GM20000 (cell line): ENCODE measurements at regions not wholly inside any gene's neighbourhood (a gene's known extent, or its start where the extent isn't known, plus 50 kb on each side); places are given as distances from the start of the nearest gene placed in this dataset.

Experiments
- DNase-seq: peaks from one replicate; pipeline ENCODE4 v3.0.0; 2012; ENCODE audit warnings: low spot score
- CTCF ChIP-seq: IDR thresholded peaks from 2 replicates; pipeline ENCODE4 v1.5.1; 2012; ENCODE audit warnings: mild to moderate bottlenecking, control low read depth; ENCODE audit errors: extremely low read depth, missing control alignments

GRCh38 chr13:107069108-107069776 lies 501.3 kb upstream of the ARGLU1 start:
- no peak for DNase-seq
- no peak for TF ChIP-seq CTCF

- DNase-seq = no peak
- no peak for TF ChIP-seq CTCF
Measured at GRCh38 chr13:107067381-107067780, 499.4 kb upstream of the ARGLU1 start.

DNA sequence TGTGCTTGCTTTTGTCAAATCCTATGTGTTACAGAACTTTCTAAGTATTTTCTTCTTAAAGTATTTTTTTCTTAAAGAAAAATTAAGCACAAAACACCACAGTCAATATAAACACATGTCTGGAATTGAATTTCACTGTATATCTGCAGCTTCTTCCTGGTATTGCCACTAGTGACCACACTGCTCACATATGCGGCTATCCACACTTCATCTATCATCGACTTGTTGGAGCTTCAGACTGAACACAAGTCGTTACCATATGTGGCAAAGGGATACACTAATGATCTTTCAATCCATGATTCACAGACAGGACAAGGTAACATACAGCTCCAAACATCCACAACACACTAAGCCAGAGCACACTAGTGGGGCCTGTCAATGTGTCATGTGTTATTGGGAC lies 498.4 kb upstream of the ARGLU1 start:
- DNase-seq = no peak
- TF ChIP-seq CTCF = no peak

DNA sequence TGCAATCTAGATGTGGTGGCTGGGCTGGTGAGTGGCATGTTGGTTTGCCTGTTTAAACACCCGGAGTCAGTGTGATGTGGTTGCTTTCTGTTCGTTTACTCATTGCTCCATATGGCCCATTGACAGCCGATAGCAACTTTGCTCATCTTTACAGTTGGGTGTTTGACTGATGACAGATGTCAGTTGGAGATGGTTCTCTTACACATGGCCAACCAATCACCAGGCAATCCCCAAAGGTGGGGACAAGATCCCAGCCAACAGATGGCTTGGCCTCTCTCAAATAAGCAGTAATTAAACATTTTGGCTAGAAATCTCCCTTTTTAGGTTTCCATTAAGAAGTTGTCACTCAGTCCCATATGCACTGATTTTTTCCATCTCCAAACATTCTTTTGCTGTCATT lies 497.1 kb upstream of the ARGLU1 start:
- no peak for TF ChIP-seq CTCF
- DNase-seq = no peak

DNA sequence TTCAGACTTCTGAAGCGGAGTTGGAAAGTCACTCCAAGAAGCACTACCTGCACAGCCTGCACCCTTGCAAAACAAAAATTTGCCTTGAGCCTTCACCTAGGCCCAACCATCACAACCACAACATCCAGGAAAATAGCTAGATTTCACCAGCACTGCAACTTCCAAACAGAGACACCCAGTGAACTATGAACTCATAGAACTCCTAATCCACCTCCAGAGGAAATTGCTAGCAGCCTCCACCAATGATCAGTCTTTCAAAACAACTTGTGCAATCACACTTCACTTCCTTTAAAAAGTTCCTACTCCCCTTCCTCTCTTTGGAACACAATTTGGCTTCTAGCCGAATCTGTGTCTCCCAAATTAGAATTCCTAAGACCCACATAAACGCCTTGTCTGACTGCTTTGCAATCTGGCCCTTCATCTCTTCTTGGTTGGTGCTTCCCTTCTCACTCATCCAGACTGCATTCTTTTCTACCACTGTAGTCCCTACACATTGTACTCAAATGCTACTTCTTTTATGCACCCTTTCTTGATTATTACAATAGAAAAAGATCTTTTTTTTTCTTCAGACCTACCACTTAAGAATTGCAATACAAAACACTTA lies 489.2 kb upstream of the ARGLU1 start:
- TF ChIP-seq CTCF = no peak

GRCh38 chr13:107043021-107043956 lies 475.4 kb upstream of the ARGLU1 start:
- no peak for DNase-seq
- TF ChIP-seq CTCF = no peak

More for the DNA sequence above, 489.2 kb upstream of the ARGLU1 start:
- DNase-seq = no peak

DNA sequence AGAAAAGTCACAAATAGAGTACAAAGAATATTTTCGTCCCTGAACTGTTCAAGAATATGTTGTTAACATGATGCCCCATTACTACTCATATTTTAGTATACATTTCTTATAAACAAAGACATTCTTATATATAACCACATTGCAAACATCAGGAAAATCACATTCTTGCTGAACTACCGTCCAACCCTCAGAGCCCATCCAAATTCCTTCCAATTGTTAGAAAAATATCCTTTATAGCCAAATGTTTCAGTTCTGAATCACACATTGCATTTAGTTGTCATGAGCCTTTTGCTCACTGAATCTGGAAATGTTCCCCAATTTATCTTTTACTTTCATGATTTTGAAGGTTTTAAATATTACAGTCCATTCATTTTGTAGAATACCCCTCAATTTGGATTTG lies 467.8 kb upstream of the ARGLU1 start:
- no peak for TF ChIP-seq CTCF
- no peak for DNase-seq
